Endodermal cell (in vitro differentiated cells): ENCODE measurements at regions not wholly inside any gene's neighbourhood (a gene's known extent, or its start where the extent isn't known, plus 50 kb on each side); places are given as distances from the start of the nearest gene placed in this dataset.

Experiments used
- DNase-seq: peaks from one replicate; pipeline ENCODE4 v3.0.0-alpha.2; 2017
- H3K27ac ChIP-seq: 2 replicates; pipeline ENCODE4 v1.5.1; 2013; ENCODE audit warnings: mild to moderate bottlenecking, low read depth, low read length, moderate library complexity
- H3K27me3 ChIP-seq: 2 replicates; pipeline ENCODE4 v1.6.1; 2013; ENCODE audit warnings: mild to moderate bottlenecking, low read length, moderate library complexity; ENCODE audit not compliant: insufficient read depth, control insufficient read depth, poor library complexity, severe bottlenecking
- H3K36me3 ChIP-seq: 2 replicates; pipeline ENCODE4 v1.7.0; 2013; ENCODE audit warnings: mild to moderate bottlenecking, low read length, moderate library complexity; ENCODE audit not compliant: control insufficient read depth, insufficient read depth
- H3K4me1 ChIP-seq: one replicate; pipeline ENCODE4 v1.7.0; 2013; ENCODE audit warnings: low read length; ENCODE audit not compliant: control insufficient read depth, insufficient read depth
- H3K4me3 ChIP-seq: 2 replicates; pipeline ENCODE4 v1.5.1; 2013; ENCODE audit warnings: mild to moderate bottlenecking, low read length, moderate library complexity
- H3K9ac ChIP-seq: 2 replicates; pipeline ENCODE4 v1.6.1; 2013; ENCODE audit warnings: mild to moderate bottlenecking, low read length, moderate library complexity; ENCODE audit not compliant: poor library complexity, severe bottlenecking; ENCODE audit errors: extremely low read depth
- H3K9me3 ChIP-seq: 2 replicates; pipeline ENCODE4 v1.6.1; 2013; ENCODE audit warnings: mild to moderate bottlenecking, low read length, moderate library complexity; ENCODE audit not compliant: control insufficient read depth
- H3K27ac Mint-ChIP-seq: 2 replicates; pipeline ENCODE4 v1.8.0; 2020; ENCODE audit warnings: mixed read lengths
- H3K27me3 Mint-ChIP-seq: 2 replicates; pipeline ENCODE4 v1.8.0; 2021; ENCODE audit warnings: mild to moderate bottlenecking, mixed read lengths; ENCODE audit not compliant: insufficient read depth
- H3K36me3 Mint-ChIP-seq: 2 replicates; pipeline ENCODE4 v1.8.0; 2020; ENCODE audit warnings: low read depth, mixed read lengths
- H3K4me1 Mint-ChIP-seq: 2 replicates; pipeline ENCODE4 v1.8.0; 2020; ENCODE audit warnings: mixed read lengths
- H3K4me3 Mint-ChIP-seq: 2 replicates; pipeline ENCODE4 v1.8.0; 2020; ENCODE audit warnings: mild to moderate bottlenecking, moderate library complexity, mixed read lengths
- H3K9me3 Mint-ChIP-seq: 2 replicates; pipeline ENCODE4 v1.8.0; 2020; ENCODE audit warnings: mild to moderate bottlenecking, mixed read lengths
- CTCF ChIP-seq: fragments of 200-600 bp; sonication (generic); conservative IDR thresholded peaks from 2 replicates; pipeline ENCODE4 v1.5.0; 2021; ENCODE audit warnings: antibody characterized with exemption, mild to moderate bottlenecking
- WGBS, 2 experiments: methylation state at CpG; one replicate each; pipeline versions ENCODE4 v1.1.5 to v1.1.7; 2013; ENCODE audit warnings: missing lambda C conversion rate in 2 of 2, mixed read lengths in 1 of 2; ENCODE audit not compliant: insufficient coverage in 1 of 2, insufficient read length in 1 of 2; 5-methylcytosine and 5-hydroxymethylcytosine counted together

GRCh38 chr12:125245581-125246557, 180.6 kb downstream of the AACS start:
- Mint-ChIP-seq H3K9me3 (no peaks in the 10 kb centered on the region), H3K4me3 (no peak overlapping the region), H3K4me1 (peaks cover 6% of the 10 kb centered on the region), H3K27ac (no peak overlapping the region), H3K27me3 (no peaks in the 10 kb centered on the region), H3K36me3 (peaks cover 2% of the 10 kb centered on the region)
- no peaks in the 10 kb centered on the region for H3K4me1 ChIP-seq
- no peak for DNase-seq
- no peak overlapping the region for H3K9ac ChIP-seq
- peak overlapping the region; percentile 0 for H3K27ac ChIP-seq
- no peaks in the 10 kb centered on the region for H3K27me3 ChIP-seq
- H3K36me3 ChIP-seq, result no peaks in the 10 kb centered on the region
- no peaks in the 10 kb centered on the region for H3K9me3 ChIP-seq
- WGBS, 2 experiments, result 74 to 81% methylated on average over 13 to 21 of the region's 21 CpGs
- no peak overlapping the region for H3K4me3 ChIP-seq
- TF ChIP-seq CTCF, result no peak

GRCh38 chr12:125247477-125247876, 182.2 kb downstream of the AACS start:
- Histone ChIP-seq H3K9me3 (no peaks in the 10 kb centered on the region), H3K9ac (no peak overlapping the region), H3K27ac (no peak overlapping the region), H3K36me3 (no peaks in the 10 kb centered on the region), H3K4me3 (no peak overlapping the region), H3K27me3 (no peaks in the 10 kb centered on the region), H3K4me1 (no peaks in the 10 kb centered on the region)
- WGBS, 2 experiments, result 94% methylated on average over 7 of the region's 7 CpGs; no CpG with 5 or more reads in 1 of the 2 experiments
- H3K27me3 Mint-ChIP-seq, result no peaks in the 10 kb centered on the region
- no peaks in the 10 kb centered on the region for H3K9me3 Mint-ChIP-seq
- H3K4me1 Mint-ChIP-seq, result peaks cover 6% of the 10 kb centered on the region
- H3K36me3 Mint-ChIP-seq, result peaks cover 2% of the 10 kb centered on the region
- TF ChIP-seq CTCF, result no peak
- H3K4me3 Mint-ChIP-seq, result no peak overlapping the region
- DNase-seq, result peak; percentile 63
- no peak overlapping the region for H3K27ac Mint-ChIP-seq

GRCh38 chr12:125249066-125249824, 184.0 kb downstream of the AACS start:
- no peaks in the 10 kb centered on the region for H3K27me3 Mint-ChIP-seq
- no peaks in the 10 kb centered on the region for H3K9me3 Mint-ChIP-seq
- H3K36me3 ChIP-seq, result no peaks in the 10 kb centered on the region
- H3K4me3 Mint-ChIP-seq, result no peak overlapping the region
- H3K27ac ChIP-seq, result no peak overlapping the region
- no peak for TF ChIP-seq CTCF
- no peaks in the 10 kb centered on the region for H3K9me3 ChIP-seq
- no peak for DNase-seq
- no peaks in the 10 kb centered on the region for H3K4me1 ChIP-seq
- no peak overlapping the region for H3K9ac ChIP-seq
- no peak overlapping the region for H3K27ac Mint-ChIP-seq
- peaks cover 6% of the 10 kb centered on the region for H3K4me1 Mint-ChIP-seq
- 91 to 92% methylated on average over 11 to 13 of the region's 13 CpGs for WGBS, 2 experiments
- no peak overlapping the region for H3K4me3 ChIP-seq
- H3K27me3 ChIP-seq, result no peaks in the 10 kb centered on the region
- H3K36me3 Mint-ChIP-seq, result no peaks in the 10 kb centered on the region
